GM23338 (cell line): ENCODE measurements at regions not wholly inside any gene's neighbourhood (a gene's known extent, or its start where the extent isn't known, plus 50 kb on each side); places are given as distances from the start of the nearest gene placed in this dataset.

ENCODE experiments used
- ATAC-seq: fragments of 200-7000 bp; cut with Tn5 transposase; 3 replicates; pipeline ENCODE4 v1.9.1; 2020
- DNase-seq: peaks from one replicate; pipeline ENCODE4 v3.0.0-alpha.2; 2015; ENCODE audit warnings: low spot score
- H2AFZ ChIP-seq: fragments of 200-600 bp; sonication (generic); 2 replicates; pipeline ENCODE4 v1.8.0; 2016; ENCODE audit warnings: antibody characterized with exemption, mild to moderate bottlenecking, moderate library complexity
- H3F3A ChIP-seq: fragments of 200-600 bp; sonication (generic); replicated peaks from 2 replicates; pipeline ENCODE4 v1.8.0; 2017; ENCODE audit warnings: antibody characterized with exemption, mixed run types, low read depth
- H3K27ac ChIP-seq: fragments of 200-600 bp; sonication (generic); 2 replicates; pipeline ENCODE4 v1.6.1; 2016; ENCODE audit warnings: low read depth
- H3K27me3 ChIP-seq: fragments of 200-600 bp; sonication (generic); 2 replicates; pipeline ENCODE4 v1.8.0; 2016; ENCODE audit warnings: mild to moderate bottlenecking, mixed run types, moderate library complexity; ENCODE audit not compliant: insufficient read depth
- H3K36me3 ChIP-seq: fragments of 200-600 bp; sonication (generic); 2 replicates; pipeline ENCODE4 v1.8.0; 2016; ENCODE audit warnings: mild to moderate bottlenecking; ENCODE audit not compliant: insufficient read depth
- H3K4me1 ChIP-seq: fragments of 200-600 bp; sonication (generic); 2 replicates; pipeline ENCODE4 v1.8.0; 2016; ENCODE audit warnings: mild to moderate bottlenecking, moderate library complexity; ENCODE audit not compliant: insufficient read depth
- H3K4me2 ChIP-seq: fragments of 200-600 bp; sonication (generic); 2 replicates; pipeline ENCODE4 v1.7.1; 2017; ENCODE audit warnings: mixed run types
- H3K4me3 ChIP-seq: fragments of 200-600 bp; sonication (generic); 2 replicates; pipeline ENCODE4 v1.6.1; 2016; ENCODE audit warnings: mixed run types
- H3K79me2 ChIP-seq: fragments of 200-600 bp; sonication (generic); replicated peaks from 2 replicates; pipeline ENCODE4 v1.8.0; 2017; ENCODE audit warnings: mild to moderate bottlenecking; ENCODE audit not compliant: insufficient read depth
- H3K9me2 ChIP-seq: fragments of 200-600 bp; sonication (generic); 2 replicates; pipeline ENCODE4 v1.8.0; 2017; ENCODE audit not compliant: insufficient read depth
- H4K20me1 ChIP-seq: fragments of 200-600 bp; sonication (generic); replicated peaks from 2 replicates; pipeline ENCODE4 v1.8.0; 2017; ENCODE audit warnings: mild to moderate bottlenecking; ENCODE audit not compliant: insufficient read depth
- H3K27ac Mint-ChIP-seq: 2 replicates; pipeline ENCODE4 v1.8.0; 2020; ENCODE audit warnings: inconsistent platforms, mild to moderate bottlenecking, moderate library complexity, mixed read lengths
- H3K27me3 Mint-ChIP-seq: 3 replicates; pipeline ENCODE4 v1.8.0; 2022; ENCODE audit warnings: low read depth, mild to moderate bottlenecking, moderate library complexity, mixed read lengths, inconsistent platforms; ENCODE audit not compliant: insufficient read depth, poor library complexity
- H3K36me3 Mint-ChIP-seq: 3 replicates; pipeline ENCODE4 v1.8.0; 2021; ENCODE audit warnings: low read depth, mild to moderate bottlenecking, inconsistent platforms, moderate library complexity, mixed read lengths
- H3K4me1 Mint-ChIP-seq: 3 replicates; pipeline ENCODE4 v1.8.0; 2020; ENCODE audit warnings: mild to moderate bottlenecking, inconsistent platforms, mixed read lengths
- H3K4me3 Mint-ChIP-seq: 3 replicates; pipeline ENCODE4 v1.8.0; 2021; ENCODE audit warnings: moderate library complexity, mild to moderate bottlenecking, inconsistent platforms, mixed read lengths
- H3K9me3 Mint-ChIP-seq: 3 replicates; pipeline ENCODE4 v1.8.0; 2020; ENCODE audit warnings: moderate library complexity, mild to moderate bottlenecking, inconsistent platforms, mixed read lengths
- CREB1 ChIP-seq: fragments of 250-450 bp; sonication (Bioruptor Pico); IDR thresholded peaks from 2 replicates; pipeline ENCODE4 v1.5.0; 2020; ENCODE audit warnings: low read depth, mild to moderate bottlenecking, moderate library complexity
- EZH2 ChIP-seq: fragments of 200-600 bp; sonication (generic); IDR thresholded peaks from one replicate; pipeline ENCODE4 v1.8.0; 2017; ENCODE audit warnings: antibody characterized with exemption, mild to moderate bottlenecking, low read depth; ENCODE audit not compliant: unreplicated experiment
- JUNB ChIP-seq: IDR thresholded peaks from one replicate; pipeline ENCODE4 v1.6.1; 2016; ENCODE audit warnings: antibody characterized with exemption; ENCODE audit not compliant: unreplicated experiment
- NANOG ChIP-seq: IDR thresholded peaks from 2 replicates; pipeline ENCODE4 v1.6.1; 2016; ENCODE audit warnings: antibody characterized with exemption, borderline replicate concordance
- STAT1 ChIP-seq: IDR thresholded peaks from one replicate; pipeline ENCODE4 v1.6.1; 2016; ENCODE audit warnings: antibody characterized with exemption; ENCODE audit not compliant: unreplicated experiment
- TF ChIP-seq, protein P1 (sequence below), 2 experiments: fragments of 200-600 bp in 1 of 2; sonication (generic) in 1 of 2; conservative IDR thresholded peaks; 2 replicates each; pipeline versions ENCODE4 v1.5.1 to v1.6.1; 2016 to 2017; ENCODE audit warnings: antibody characterized with exemption in 2 of 2, low read depth in 2 of 2, mild to moderate bottlenecking in 2 of 2, moderate library complexity in 1 of 2
- TF ChIP-seq, protein P2 (sequence below): fragments of 250-450 bp; sonication (Bioruptor Pico); IDR thresholded peaks from 2 replicates; pipeline ENCODE4 v1.5.0; 2020; ENCODE audit warnings: mild to moderate bottlenecking, moderate library complexity

DNA sequence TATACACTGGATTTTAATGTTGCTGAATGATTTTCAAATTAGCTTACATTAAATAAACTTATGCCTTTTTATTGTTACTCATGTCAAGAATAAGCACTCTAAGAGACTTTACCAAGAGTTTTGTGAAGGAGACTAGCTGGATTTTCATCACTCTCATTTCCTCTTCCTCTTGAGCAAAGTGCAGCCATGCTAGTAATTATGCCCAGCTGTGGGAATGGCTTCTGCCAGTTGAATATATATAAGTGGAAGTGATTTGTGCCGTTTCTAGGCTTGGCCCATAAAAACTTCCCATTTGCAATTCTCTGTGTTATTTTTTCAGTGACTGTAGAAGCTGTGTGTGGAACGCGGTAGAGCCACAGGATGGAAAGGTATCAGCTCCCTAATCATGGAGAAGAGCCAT is 255.8 kb downstream of the HDGFL1 start:
- Histone ChIP-seq H3K4me2 (no peak overlapping the region), H3K4me3 (no peak overlapping the region), H3K4me1 (no peaks in the 10 kb centered on the region; the same call in 1 of the 2 replicates), H3K27ac (no peak overlapping the region), H2AFZ (no peak overlapping the region), H3K79me2 (no peaks in the 10 kb centered on the region), H3K36me3 (no peaks in the 10 kb centered on the region), H3F3A (no peaks in the 10 kb centered on the region), H3K9me2 (peaks cover 4% of the 10 kb centered on the region; the same call in 1 of the 2 replicates), H3K27me3 (no peaks in the 10 kb centered on the region), H4K20me1 (no peaks in the 10 kb centered on the region)
- no peak overlapping the region for H3K27ac Mint-ChIP-seq
- H3K9me3 Mint-ChIP-seq = no peaks in the 10 kb centered on the region
- H3K27me3 Mint-ChIP-seq = no peaks in the 10 kb centered on the region
- TF ChIP-seq STAT1 (no peak), JUNB (no peak)
- TF ChIP-seq, protein P1, sequence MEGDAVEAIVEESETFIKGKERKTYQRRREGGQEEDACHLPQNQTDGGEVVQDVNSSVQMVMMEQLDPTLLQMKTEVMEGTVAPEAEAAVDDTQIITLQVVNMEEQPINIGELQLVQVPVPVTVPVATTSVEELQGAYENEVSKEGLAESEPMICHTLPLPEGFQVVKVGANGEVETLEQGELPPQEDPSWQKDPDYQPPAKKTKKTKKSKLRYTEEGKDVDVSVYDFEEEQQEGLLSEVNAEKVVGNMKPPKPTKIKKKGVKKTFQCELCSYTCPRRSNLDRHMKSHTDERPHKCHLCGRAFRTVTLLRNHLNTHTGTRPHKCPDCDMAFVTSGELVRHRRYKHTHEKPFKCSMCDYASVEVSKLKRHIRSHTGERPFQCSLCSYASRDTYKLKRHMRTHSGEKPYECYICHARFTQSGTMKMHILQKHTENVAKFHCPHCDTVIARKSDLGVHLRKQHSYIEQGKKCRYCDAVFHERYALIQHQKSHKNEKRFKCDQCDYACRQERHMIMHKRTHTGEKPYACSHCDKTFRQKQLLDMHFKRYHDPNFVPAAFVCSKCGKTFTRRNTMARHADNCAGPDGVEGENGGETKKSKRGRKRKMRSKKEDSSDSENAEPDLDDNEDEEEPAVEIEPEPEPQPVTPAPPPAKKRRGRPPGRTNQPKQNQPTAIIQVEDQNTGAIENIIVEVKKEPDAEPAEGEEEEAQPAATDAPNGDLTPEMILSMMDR (conservative IDR thresholded peaks at IDR 0.05; ENCODE audit: low read depth in 2 of 2) = no peak
- TF ChIP-seq, protein P2, sequence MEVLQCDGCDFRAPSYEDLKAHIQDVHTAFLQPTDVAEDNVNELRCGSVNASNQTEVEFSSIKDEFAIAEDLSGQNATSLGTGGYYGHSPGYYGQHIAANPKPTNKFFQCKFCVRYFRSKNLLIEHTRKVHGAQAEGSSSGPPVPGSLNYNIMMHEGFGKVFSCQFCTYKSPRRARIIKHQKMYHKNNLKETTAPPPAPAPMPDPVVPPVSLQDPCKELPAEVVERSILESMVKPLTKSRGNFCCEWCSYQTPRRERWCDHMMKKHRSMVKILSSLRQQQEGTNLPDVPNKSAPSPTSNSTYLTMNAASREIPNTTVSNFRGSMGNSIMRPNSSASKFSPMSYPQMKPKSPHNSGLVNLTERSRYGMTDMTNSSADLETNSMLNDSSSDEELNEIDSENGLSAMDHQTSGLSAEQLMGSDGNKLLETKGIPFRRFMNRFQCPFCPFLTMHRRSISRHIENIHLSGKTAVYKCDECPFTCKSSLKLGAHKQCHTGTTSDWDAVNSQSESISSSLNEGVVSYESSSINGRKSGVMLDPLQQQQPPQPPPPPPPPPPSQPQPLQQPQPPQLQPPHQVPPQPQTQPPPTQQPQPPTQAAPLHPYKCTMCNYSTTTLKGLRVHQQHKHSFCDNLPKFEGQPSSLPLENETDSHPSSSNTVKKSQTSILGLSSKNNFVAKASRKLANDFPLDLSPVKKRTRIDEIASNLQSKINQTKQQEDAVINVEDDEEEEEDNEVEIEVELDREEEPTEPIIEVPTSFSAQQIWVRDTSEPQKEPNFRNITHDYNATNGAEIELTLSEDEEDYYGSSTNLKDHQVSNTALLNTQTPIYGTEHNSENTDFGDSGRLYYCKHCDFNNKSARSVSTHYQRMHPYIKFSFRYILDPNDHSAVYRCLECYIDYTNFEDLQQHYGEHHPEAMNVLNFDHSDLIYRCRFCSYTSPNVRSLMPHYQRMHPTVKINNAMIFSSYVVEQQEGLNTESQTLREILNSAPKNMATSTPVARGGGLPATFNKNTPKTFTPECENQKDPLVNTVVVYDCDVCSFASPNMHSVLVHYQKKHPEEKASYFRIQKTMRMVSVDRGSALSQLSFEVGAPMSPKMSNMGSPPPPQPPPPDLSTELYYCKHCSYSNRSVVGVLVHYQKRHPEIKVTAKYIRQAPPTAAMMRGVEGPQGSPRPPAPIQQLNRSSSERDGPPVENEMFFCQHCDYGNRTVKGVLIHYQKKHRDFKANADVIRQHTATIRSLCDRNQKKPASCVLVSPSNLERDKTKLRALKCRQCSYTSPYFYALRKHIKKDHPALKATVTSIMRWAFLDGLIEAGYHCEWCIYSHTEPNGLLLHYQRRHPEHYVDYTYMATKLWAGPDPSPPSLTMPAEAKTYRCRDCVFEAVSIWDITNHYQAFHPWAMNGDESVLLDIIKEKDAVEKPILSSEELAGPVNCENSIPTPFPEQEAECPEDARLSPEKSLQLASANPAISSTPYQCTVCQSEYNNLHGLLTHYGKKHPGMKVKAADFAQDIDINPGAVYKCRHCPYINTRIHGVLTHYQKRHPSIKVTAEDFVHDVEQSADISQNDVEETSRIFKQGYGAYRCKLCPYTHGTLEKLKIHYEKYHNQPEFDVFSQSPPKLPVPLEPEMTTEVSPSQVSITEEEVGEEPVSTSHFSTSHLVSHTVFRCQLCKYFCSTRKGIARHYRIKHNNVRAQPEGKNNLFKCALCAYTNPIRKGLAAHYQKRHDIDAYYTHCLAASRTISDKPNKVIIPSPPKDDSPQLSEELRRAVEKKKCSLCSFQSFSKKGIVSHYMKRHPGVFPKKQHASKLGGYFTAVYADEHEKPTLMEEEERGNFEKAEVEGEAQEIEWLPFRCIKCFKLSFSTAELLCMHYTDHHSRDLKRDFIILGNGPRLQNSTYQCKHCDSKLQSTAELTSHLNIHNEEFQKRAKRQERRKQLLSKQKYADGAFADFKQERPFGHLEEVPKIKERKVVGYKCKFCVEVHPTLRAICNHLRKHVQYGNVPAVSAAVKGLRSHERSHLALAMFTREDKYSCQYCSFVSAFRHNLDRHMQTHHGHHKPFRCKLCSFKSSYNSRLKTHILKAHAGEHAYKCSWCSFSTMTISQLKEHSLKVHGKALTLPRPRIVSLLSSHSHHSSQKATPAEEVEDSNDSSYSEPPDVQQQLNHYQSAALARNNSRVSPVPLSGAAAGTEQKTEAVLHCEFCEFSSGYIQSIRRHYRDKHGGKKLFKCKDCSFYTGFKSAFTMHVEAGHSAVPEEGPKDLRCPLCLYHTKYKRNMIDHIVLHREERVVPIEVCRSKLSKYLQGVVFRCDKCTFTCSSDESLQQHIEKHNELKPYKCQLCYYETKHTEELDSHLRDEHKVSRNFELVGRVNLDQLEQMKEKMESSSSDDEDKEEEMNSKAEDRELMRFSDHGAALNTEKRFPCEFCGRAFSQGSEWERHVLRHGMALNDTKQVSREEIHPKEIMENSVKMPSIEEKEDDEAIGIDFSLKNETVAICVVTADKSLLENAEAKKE (CRISPR knock-in tag) = no peak
- DNase-seq (no peak), ATAC-seq (no peak)
- no peak overlapping the region for H3K4me3 Mint-ChIP-seq
- no peaks in the 10 kb centered on the region for H3K36me3 Mint-ChIP-seq
- peaks cover 11% of the 10 kb centered on the region for H3K4me1 Mint-ChIP-seq

DNA sequence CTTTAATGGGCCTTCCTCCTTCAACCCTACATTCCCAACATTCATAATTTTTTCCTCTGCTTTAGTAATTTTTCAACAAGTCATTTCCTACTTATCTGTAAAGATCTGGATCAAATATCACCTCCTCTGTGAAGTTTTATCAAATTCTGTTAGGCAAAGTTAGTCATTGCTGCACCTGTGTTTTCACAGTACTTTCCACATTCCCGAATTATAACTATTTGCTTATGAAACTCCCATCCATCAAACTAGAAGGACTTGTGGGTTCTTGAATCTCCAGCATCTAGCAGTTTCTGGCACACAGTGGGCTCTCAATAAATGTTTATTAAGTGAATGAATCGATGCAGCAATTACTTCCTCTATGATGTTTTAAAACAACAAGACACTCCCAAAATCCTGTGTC is 257.6 kb downstream of the HDGFL1 start:
- H3K27me3 Mint-ChIP-seq = peaks cover 3% of the 10 kb centered on the region
- Histone ChIP-seq H4K20me1 (no peaks in the 10 kb centered on the region), H3F3A (no peaks in the 10 kb centered on the region), H3K79me2 (no peaks in the 10 kb centered on the region), H3K36me3 (no peaks in the 10 kb centered on the region), H3K4me1 (no peaks in the 10 kb centered on the region; the same call in 1 of the 2 replicates), H3K27ac (no peak overlapping the region), H3K4me3 (no peak overlapping the region), H2AFZ (no peak overlapping the region), H3K9me2 (no peaks in the 10 kb centered on the region), H3K27me3 (no peaks in the 10 kb centered on the region), H3K4me2 (no peak overlapping the region)
- no peak overlapping the region for H3K4me3 Mint-ChIP-seq
- no peak for DNase-seq
- no peak overlapping the region for H3K27ac Mint-ChIP-seq
- no peaks in the 10 kb centered on the region for H3K9me3 Mint-ChIP-seq
- H3K4me1 Mint-ChIP-seq = peaks cover 11% of the 10 kb centered on the region
- no peak for ATAC-seq
- H3K36me3 Mint-ChIP-seq = no peaks in the 10 kb centered on the region
- TF ChIP-seq EZH2 = no peak
- TF ChIP-seq NANOG = no peak
- TF ChIP-seq, protein P1 (conservative IDR thresholded peaks at IDR 0.05; ENCODE audit: low read depth in 2 of 2) = no peak
- no peak for TF ChIP-seq CREB1 (CRISPR knock-in tag)
- TF ChIP-seq STAT1 = no peak
